NCI-H128 (cell line): ENCODE measurements at regions not wholly inside any gene's neighbourhood (a gene's known extent, or its start where the extent isn't known, plus 50 kb on each side); places are given as distances from the start of the nearest gene placed in this dataset.

Experiments
- DNase-seq: peaks from one replicate; lab custom pipeline; 2025; ENCODE audit not compliant: unreplicated experiment; lab: John Stamatoyannopoulos, UW

GRCh38 chr13:105991622-105992277 is 543.7 kb downstream of the EFNB2 start:
- no peak for DNase-seq

- DNase-seq: no peak
These were observed 544.3 kb downstream of the EFNB2 start for GRCh38 chr13:105991131-105991530.

- no peak for DNase-seq
These were observed 545.1 kb downstream of the EFNB2 start for GRCh38 chr13:105990256-105990958.

GRCh38 chr13:105984646-105985045 is 550.8 kb downstream of the EFNB2 start:
- no peak for DNase-seq

GRCh38 chr13:105984236-105984635 is 551.2 kb downstream of the EFNB2 start:
- no peak for DNase-seq

GRCh38 chr13:105982219-105982930 is 553.1 kb downstream of the EFNB2 start:
- DNase-seq: no peak

- no peak for DNase-seq
These were observed 556.1 kb downstream of the EFNB2 start for GRCh38 chr13:105979131-105980011.

- no peak for DNase-seq
These were observed 561.1 kb downstream of the EFNB2 start for GRCh38 chr13:105974380-105974779.

GRCh38 chr13:105972811-105973590 is 562.5 kb downstream of the EFNB2 start:
- DNase-seq: no peak

- no peak for DNase-seq
These were observed 563.1 kb downstream of the EFNB2 start for GRCh38 chr13:105972306-105972721.

GRCh38 chr13:105971738-105972137 is 563.7 kb downstream of the EFNB2 start:
- no peak for DNase-seq

- no peak for DNase-seq
These were observed 564.1 kb downstream of the EFNB2 start for GRCh38 chr13:105971312-105971711.

- DNase-seq: no peak
These were observed 565.7 kb downstream of the EFNB2 start for GRCh38 chr13:105969761-105970160.

GRCh38 chr13:105965910-105966309 is 569.6 kb downstream of the EFNB2 start:
- DNase-seq: no peak

GRCh38 chr13:105962080-105962479 is 573.4 kb downstream of the EFNB2 start:
- DNase-seq: no peak

- no peak for DNase-seq
These were observed 574.0 kb downstream of the EFNB2 start for GRCh38 chr13:105961438-105961837.

GRCh38 chr13:105960326-105960725 is 575.1 kb downstream of the EFNB2 start:
- DNase-seq: no peak

GRCh38 chr13:105959876-105960275 is 575.6 kb downstream of the EFNB2 start:
- DNase-seq: no peak

- no peak for DNase-seq
These were observed 577.6 kb downstream of the EFNB2 start for GRCh38 chr13:105957769-105958438.

GRCh38 chr13:105956921-105957320 is 578.5 kb downstream of the EFNB2 start:
- DNase-seq: no peak
